ENCODE measurements at regions not wholly inside any gene's neighbourhood (a gene's known extent, or its start where the extent isn't known, plus 50 kb on each side); places are given as distances from the start of the nearest gene placed in this dataset.
"Not testable (repeated sequence)": the region's sequence is repeated elsewhere in the genome, so short reads cannot be mapped to it uniquely, and the experiment has no call there.

- no peak for DNase-seq
These were observed 110.2 kb upstream of the COL5A1 start for GRCh38 chr9:134531220-134531970.

- DNase-seq = no peak
These were observed 109.5 kb upstream of the COL5A1 start for GRCh38 chr9:134532084-134532483.

- DNase-seq = not testable (repeated sequence)
These were observed 108.9 kb upstream of the COL5A1 start for GRCh38 chr9:134532661-134533060.

GRCh38 chr9:134533850-134534588, 107.6 kb upstream of the COL5A1 start:
- DNase-seq = no peak

GRCh38 chr9:134534661-134535080, 106.9 kb upstream of the COL5A1 start:
- no peak for DNase-seq

GRCh38 chr9:134535171-134535570, 106.4 kb upstream of the COL5A1 start:
- no peak for DNase-seq

GRCh38 chr9:134536101-134536900, 105.3 kb upstream of the COL5A1 start:
- no peak for DNase-seq

GRCh38 chr9:134536931-134537330, 104.7 kb upstream of the COL5A1 start:
- DNase-seq = no peak

- DNase-seq = no peak
These were observed 103.5 kb upstream of the COL5A1 start for GRCh38 chr9:134537951-134538641.

- no peak for DNase-seq
These were observed 102.6 kb upstream of the COL5A1 start for GRCh38 chr9:134538856-134539566.

- DNase-seq = no peak
These were observed 101.9 kb upstream of the COL5A1 start for GRCh38 chr9:134539586-134540194.

GRCh38 chr9:134540276-134541096, 101.1 kb upstream of the COL5A1 start:
- no peak for DNase-seq

GRCh38 chr9:134541097-134541747, 100.4 kb upstream of the COL5A1 start:
- DNase-seq = no peak

GRCh38 chr9:134544388-134545214, 97.0 kb upstream of the COL5A1 start:
- DNase-seq = no peak

- no peak for DNase-seq
These were observed 96.4 kb upstream of the COL5A1 start for GRCh38 chr9:134545215-134545542.

- no peak for DNase-seq
These were observed 95.9 kb upstream of the COL5A1 start for GRCh38 chr9:134545543-134546245.

GRCh38 chr9:134546246-134546731, 95.3 kb upstream of the COL5A1 start:
- no peak for DNase-seq

GRCh38 chr9:134546746-134547145, 94.9 kb upstream of the COL5A1 start:
- no peak for DNase-seq
